ENCODE measurements at regions not wholly inside any gene's neighbourhood (a gene's known extent, or its start where the extent isn't known, plus 50 kb on each side); places are given as distances from the start of the nearest gene placed in this dataset.

DNA sequence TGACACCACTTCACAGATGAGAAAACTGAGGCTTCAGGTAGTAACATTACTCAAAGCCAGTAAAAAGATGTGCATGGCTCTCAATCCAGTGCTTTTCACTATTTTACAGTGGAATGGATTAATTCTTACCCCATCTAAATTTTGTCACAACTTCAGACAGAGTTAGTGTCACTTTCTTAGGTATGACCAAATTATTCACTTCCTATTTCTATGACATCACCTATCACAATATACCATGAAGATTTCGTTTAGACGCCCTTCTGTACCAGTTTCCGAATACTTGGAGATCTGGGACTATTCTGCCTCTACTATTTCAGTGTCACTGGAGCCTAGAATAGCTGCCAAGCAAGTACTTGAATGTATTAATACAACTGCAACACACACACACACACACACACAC, 437.5 kb downstream of the KLF12 start:
- DNase-seq = no peak

DNA sequence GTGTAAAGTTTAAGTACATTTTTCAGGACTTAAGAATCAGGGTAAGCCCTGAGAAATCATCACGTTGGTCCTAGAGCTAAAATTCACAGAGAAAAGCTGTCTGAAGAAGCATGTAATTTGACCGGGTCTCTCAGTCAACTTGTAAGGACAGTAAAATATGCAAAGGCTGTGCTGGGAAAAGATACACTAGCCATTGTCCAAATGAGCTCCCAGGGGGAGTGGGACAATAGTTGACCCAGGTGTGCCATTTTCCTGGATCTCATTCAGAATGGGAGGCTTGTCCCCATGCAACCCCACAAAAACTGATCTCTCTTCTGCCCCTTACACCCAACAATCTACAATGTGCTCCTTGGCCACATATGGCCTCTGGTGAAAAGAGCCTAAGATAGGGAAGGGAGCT, 437.9 kb downstream of the KLF12 start:
- no peak for DNase-seq

DNA sequence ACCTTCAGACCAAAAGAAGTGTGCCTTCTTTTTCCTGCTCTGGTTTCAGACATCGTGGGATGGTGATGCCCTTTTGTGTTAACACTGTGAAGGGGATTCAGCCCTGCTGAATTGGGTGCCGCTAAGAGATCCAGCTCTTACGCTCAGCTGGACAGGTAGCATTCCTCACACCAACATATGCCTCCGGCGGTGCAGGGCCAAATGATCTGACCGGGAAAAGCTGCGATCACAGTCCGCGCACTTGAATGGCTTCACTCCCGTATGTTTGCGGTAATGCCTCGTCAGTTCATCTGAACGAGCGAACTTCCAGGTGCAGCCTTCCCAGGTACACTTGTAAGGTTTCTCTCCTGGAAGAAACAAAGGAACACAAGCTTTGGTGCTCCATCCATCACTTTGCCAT, 438.9 kb downstream of the KLF12 start:
- DNase-seq = no peak

DNA sequence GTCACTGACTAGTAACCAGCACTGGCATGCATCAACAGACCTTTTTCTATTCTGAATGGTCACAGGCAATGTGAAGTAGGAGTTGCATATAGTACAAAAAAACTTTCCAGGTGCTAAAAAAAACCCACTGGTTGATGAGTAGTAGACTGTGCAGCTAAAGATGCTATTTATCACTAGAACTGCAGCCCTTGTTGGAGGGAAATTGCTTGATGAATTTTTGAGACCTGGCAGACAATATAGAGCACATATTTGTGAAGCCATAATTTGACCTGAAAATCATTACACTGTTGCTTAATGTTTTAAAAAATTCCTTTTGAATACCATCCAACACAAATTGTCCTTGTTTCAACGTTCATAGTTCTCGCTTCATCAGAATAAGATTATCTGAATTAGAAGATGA, 441.0 kb downstream of the KLF12 start:
- no peak for DNase-seq

DNA sequence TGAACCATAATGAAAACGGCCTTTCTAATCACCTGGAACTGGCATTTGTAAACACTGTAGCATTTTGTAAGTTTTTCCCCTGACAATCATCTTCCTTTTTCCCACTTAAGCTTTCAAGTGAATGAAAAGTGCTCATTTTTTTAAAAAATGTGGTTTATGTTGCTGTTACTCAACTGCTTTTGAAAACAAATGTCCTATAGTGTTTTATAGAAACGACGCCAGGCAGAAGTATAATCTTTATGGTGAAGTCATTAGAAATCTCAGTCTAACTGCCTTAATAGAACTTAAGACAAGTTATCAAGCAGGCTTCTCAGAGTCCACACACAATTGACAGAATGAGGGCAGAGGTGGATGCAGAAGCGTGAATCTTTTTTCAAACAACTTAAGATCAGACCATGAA, 442.3 kb downstream of the KLF12 start:
- DNase-seq = no peak

DNA sequence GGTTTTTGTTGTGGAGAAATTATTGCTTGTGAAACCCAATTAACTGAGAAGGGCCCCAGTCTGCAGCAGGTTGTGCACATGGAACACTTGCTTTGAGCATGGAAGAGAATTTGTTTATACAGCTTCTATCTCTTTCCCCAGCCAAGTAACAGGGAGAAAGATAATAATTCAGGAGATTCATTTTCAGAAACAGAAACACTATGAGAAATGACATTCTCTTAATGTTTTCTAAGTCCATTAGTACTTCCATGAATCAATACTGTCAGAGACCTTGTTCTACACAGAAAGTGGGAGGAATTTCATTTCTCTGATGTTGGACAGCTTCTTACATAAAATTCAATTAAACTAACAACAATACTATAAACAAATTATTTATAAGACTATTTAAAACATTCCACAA, 446.3 kb downstream of the KLF12 start:
- DNase-seq = no peak

DNA sequence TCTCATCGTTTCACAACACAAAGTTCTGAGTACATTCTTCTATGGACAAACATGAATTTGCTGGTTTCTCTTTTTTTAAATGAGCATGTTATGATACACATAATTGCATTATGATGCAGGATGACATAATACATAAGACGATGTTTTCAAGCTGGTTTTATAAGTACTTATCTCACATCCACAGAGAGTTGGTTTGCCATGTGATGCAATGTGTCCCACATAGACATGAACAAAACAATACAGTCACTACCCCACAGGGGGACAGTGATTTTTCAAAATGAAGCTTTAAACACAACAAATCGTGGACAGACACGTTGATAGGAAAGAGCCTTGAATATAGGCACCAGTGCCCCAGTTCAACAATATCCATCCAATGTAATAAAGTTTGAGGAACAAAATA, 447.1 kb downstream of the KLF12 start:
- no peak for DNase-seq

DNA sequence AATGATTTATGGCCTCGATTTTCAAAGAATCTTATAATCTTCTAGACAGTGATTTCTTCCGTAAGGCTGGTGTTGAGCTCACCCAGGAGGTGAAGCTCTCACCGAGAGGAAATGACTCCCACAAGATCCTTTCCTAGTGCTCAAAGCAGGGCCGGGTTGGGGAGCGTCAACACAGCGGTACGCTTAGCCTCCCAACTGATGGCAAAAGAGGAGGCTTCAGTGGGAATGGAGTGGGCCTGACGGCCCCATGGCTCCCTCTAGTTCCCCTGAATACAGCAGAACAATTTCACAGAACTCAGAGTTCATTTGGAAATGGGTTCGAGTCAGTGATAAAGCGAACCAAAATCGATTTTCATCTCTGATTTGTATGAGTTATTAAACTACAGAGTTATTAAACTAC, 449.5 kb downstream of the KLF12 start:
- DNase-seq = no peak

DNA sequence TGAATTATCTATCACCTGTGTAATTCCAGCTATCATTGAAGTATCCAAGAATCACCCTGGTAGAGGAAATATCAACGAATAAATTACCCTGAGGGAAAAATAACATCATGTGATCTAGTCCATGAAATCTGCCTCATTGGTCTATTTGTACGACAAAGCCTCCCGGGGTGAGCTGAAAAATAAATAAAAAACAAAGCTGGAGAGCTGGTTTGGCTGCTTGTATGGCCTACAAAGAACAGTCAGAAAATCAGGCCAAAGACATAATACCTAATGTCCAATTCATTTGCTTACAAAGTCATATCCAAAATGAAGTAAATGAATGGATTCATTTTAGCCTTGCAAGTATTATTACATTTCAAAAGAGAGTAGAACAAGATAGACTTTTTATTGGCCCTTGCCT, 449.9 kb downstream of the KLF12 start:
- DNase-seq = no peak

DNA sequence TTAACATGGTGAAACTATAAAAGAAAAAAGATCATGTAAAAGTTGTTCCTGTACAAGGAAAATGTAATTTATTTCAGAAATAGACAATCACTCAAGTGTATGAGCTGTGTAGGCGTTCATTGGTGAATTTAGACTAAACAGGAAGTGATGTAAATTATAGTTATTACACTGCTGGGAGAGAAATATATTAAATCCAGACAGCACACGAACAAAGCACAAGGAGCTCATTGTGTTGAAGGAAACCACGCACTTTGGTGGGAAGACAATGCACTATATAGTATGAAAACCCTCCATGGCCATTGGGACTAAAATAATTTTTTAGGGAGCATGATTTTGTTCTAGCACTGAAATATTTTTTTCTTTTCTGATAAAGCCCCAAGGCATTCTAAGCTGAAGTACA, 450.5 kb downstream of the KLF12 start:
- no peak for DNase-seq

DNA sequence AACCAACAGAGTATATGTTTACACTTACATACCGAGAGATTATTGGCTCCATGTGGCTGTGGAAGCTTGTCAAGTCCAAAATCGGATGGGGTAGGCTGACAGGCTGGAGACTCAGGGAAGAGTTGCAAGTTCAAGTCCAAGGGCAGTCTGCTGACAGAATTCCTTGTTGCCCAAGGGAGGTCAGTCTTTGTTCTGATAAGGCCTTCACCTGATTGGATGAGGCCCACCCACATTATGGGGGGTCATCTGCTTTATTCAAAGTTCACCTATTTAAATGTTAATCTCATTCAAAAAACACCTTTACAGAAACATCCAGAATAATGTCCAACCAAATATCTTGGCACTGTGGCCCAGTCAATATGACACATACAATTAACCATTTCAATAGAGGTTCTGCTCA, 452.4 kb downstream of the KLF12 start:
- DNase-seq = no peak

DNA sequence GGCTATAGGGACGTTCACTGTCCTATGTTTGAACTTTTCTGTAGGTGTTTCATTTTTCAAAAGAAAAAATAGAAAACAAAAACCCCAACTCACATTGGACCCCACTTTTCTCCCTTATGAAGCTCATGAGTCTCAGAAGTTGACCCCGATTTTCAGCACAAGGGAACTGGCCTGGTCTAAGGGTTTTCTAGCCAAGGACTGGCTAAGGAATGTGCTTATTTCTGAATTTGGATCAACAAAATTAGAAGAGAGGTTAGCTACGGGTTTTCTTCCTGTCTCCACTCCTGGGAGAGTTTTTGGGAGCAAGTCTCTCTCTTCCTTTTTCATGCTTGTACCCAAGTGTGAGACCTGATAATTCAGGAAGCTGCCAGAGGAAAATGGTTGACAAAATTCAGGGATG, 453.2 kb downstream of the KLF12 start:
- no peak for DNase-seq

DNA sequence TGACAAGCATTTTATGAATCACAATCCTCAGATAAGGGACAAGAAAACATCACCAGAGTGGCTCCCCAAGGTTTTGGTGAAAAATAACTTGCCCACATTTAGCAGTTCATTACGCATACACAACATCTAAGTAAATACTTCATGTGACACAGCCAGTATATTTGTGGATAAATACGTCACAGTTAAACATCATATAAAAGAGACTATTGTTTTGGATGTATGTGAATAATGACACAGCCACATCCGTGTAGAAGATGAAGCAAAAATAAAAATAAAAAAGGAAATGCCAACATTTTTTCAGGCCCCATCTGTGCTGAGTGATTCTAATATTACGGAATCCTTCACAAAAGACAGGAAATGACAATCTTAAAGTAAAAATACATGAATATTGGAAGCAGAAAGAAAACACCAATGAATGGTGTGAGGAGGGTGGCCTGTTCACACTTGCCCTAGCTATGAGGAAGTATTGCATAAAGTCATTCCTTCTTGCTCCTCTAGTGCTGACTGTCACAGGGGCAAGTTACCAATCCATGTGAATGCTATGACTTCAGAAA, 457.1 kb downstream of the KLF12 start:
- DNase-seq = no peak

DNA sequence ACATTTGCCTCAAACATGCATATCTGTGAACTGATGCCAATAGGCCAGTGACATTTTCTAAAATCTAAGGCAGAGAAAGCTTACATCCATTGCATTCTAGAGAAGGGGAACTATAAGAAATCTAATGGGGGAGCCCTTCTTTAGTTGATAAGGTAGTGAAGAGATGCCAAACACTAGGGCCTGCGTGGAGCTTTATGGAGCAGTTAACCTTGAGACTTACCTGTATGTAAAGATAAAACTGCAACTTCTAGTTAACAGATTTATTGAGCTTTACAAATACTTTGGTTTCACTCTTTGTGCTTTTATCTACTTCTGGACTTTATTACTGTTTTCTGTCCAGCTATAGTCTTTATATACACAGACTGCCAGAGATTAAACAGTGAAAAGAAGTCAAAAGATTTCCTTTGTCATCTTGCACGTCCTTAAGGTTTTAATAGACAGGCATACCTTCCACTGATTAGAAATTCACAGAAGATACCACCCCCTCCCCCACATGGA, 457.6 kb downstream of the KLF12 start:
- no peak for DNase-seq

DNA sequence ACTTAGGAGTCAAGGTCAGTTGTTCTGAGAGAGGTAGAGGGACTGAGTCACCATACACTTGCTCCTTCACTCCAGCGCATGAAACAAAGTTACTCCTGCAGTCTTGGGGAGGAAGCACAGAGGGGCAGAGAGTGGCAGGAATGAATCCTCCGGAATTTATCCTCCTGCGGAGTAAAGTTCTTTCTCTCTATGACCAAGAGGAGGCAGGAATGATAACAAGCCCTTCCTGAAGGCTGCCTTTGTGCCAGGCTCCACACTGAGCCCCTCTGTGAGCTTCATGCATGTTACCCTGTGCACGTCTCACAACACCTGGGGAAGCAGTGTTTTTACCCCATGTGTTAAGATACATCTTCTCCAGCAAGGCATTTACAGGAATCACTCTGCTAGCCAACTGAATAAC, 458.4 kb downstream of the KLF12 start:
- no peak for DNase-seq

DNA sequence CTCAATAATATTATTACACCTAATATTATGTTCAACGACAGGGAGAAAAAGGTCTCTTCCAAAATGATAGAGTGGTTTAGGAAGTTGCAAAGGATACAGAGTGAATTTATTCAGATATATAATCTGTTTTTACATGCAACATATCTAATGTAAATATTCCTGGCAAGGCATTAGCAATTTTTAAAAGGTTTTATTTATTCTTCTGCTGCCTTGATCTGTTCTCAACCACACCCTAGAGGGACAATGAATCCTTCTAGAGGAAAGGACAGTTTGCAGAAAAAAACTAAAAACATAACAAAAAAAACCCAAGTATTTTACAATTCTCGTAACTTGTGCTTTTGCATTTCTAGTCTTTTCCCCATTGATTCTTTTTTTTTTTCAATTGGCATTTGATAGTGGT, 459.6 kb downstream of the KLF12 start:
- no peak for DNase-seq

DNA sequence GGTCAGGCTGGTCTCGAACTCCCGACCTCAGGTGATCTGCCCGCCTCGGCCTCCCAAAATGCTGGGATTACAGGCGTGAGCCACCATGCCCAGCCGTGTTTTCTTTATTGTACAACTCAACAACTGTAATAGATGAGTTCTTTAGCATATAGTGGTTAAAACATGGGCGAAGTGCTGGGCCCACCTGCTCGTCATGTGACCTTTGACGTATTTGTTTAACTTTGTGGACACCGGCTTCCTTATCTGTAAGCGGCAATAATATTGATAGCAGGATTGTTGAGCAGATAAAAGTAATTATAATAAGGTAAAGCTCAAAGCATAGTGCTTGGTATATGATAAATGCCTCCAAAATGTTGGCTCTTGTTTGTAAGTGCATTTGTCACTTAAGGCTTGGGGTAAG, 460.3 kb downstream of the KLF12 start:
- DNase-seq = no peak

DNA sequence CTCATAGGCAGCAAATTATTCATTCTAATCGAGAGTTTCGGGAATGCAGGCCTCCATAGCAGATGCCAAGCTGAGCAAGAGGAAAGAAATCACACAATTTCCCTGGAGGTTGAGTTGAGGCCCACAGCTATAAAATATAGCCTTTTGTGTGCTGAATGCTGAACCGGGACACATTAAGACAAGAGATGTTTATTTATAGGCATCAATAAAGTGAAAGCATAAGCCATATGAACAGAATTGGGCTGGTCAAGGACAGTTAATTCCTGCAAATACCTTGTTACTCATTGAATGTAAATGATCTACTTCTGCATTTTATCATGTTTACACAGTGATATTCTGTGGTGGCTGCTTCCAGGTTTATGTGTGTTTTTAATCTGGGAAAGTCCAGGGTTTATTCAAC, 461.7 kb downstream of the KLF12 start:
- no peak for DNase-seq

DNA sequence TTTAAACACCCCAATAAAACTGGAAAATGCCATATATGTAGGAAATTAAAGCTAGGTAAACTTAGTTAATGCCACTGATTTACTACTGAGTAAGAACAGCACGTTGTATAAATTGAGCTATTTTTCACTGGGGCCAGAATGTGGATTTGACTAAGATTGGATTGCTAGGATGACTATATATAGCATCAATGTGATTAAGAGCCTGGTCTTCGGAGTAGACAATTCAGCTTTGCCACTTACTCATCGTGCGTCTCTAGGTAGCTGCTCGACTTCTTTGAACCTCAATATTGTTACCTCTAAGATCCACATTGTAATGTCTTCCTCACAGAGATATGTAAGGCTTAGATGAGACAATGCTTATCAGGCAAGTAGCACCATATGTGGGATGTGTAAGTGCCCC, 462.5 kb downstream of the KLF12 start:
- DNase-seq = no peak

DNA sequence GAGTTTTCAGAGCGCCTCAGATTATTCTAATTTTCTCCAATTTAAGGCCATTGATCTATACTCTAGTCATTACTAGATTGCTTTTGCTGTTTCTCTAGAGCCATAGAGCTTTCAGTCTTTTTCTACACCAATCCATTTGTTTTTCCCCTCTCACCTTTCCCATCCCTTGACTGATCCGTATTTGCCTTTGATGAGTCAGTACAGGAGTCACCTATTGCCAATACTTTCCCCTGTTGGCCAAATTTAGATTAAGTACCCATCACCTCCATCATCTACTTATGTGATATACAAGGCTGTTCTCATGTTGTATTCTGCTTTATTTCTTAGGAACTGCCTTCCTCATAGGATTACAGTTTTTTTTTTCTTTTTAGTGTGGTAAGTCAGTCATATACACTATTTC, 463.2 kb downstream of the KLF12 start:
- DNase-seq = no peak

DNA sequence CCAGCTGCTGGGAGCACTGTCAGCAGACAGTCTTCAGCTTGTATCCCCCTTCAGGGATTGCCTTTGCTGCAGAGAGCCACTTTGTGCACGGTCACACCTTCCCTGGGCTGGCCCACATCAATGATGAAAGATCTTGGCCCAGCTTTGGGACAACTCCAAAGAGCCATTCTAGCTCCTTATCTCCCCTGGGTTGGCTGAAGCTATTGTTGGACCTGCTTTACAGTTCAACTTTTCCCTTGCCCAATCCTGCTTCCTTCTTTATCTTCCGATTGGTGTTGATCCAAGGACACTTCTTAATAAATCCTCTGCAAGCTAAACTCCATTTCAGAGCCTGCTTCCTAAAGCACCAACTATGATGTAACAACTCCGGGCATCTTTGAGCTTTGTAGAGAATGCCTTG, 466.4 kb downstream of the KLF12 start:
- no peak for DNase-seq

DNA sequence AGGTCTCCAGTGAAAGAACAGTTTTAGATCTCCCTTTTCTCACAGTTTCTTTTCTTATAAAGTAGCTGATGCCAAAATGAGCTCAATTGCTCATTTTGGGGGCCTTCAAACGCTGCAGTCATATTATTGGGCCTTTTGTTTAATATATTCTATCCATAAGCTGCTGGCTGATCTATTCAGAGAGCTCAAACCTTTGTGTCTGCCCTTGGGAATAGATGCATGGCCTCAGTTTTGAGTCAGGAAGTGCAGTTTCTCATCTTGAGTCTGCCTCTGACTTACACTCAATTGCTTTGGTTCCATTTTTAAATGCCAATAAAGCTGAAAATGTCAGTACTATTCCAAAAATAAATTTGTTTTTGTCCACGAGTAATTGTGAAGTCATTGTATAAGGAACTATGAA, 468.9 kb downstream of the KLF12 start:
- DNase-seq = no peak

DNA sequence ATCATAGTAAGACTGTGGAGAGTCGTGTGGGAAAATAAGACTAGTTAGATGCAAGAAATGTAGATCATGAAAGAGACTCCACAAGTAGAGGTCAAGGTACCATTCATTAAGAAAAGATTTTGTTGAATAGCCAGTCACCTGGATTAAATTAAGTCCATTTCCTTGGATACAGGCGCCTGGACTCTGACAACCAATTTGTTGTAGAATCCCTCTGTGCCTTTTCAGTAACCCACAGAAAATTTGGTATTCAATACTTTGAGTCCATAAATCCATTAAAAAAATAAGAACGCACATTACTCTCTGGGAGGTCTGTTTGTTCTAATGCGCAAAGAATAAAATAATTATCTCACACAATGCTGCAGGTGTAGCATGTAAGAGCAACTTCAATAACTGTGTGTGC, 469.4 kb downstream of the KLF12 start:
- DNase-seq = no peak

DNA sequence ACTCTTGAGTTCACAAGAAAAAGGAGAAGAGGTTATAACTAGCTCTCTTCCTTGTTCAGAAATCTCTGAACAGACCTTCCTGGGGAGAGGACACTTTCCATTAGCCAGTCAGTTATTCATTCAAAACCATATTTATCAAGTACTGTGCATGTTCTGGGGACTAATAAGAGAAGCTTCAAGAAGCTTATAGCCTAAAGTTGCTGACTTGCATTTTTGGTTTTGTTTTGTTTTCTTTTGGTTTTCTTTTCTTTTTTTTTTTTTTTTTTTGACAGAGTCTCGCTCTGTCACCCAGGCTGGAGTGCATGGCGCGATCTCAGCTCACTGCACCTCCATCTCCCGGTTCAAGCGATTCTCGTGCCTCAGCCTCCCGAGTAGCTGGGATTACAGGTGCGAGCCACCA, 471.4 kb downstream of the KLF12 start:
- DNase-seq = no peak

DNA sequence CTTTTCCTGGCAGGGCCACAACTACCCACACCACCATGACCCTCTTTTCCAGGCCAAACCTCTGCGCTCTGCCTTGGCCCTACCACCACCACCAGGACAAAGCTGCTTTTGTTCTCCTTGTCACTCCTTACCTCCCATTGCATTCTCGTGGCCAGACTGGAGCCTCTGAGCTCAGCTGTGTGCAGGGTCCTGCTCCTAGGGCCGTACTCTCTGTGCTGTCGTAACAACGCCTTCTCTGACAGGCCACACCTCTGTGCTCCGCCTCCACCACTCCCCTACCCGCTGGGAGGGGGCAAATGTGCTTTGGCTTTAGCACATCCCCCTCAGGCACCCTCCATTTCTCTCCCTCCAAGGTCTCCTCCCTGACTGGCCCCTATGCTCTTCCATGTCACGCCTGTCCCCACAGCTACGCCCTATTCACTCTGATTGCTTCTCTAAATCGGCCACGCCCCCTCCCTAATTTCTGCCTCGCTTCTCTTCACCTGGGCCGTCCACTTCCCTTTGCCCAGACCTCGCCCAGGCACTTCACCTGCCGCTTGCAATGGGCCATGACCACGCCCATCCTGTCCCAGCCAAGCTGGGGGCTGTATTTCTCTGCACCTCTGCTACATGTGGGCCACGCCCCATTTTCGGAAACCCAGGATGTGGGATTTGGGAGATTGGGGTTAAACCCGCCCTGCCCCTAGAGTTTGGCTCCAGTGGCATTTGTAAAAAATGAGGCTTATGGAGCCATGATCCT, 472.3 kb downstream of the KLF12 start:
- no peak for DNase-seq

Data from CD4-positive, alpha-beta T cell treated with Interleukin-17A for 4 hours (primary cell).